GM12875 (cell line): ENCODE measurements at regions not wholly inside any gene's neighbourhood (a gene's known extent, or its start where the extent isn't known, plus 50 kb on each side); places are given as distances from the start of the nearest gene placed in this dataset.

ENCODE experiments used
- H3K4me3 ChIP-seq: one replicate; pipeline ENCODE4 v1.5.1; 2011; ENCODE audit warnings: low read depth, low read length, control low read depth
- TF ChIP-seq, protein P1 (sequence below): IDR thresholded peaks from 2 replicates; pipeline ENCODE4 v1.5.1; 2011; ENCODE audit warnings: low read depth, mild to moderate bottlenecking, control low read depth, inconsistent platforms, low read length, moderate library complexity, borderline replicate concordance; ENCODE audit not compliant: insufficient read depth

DNA sequence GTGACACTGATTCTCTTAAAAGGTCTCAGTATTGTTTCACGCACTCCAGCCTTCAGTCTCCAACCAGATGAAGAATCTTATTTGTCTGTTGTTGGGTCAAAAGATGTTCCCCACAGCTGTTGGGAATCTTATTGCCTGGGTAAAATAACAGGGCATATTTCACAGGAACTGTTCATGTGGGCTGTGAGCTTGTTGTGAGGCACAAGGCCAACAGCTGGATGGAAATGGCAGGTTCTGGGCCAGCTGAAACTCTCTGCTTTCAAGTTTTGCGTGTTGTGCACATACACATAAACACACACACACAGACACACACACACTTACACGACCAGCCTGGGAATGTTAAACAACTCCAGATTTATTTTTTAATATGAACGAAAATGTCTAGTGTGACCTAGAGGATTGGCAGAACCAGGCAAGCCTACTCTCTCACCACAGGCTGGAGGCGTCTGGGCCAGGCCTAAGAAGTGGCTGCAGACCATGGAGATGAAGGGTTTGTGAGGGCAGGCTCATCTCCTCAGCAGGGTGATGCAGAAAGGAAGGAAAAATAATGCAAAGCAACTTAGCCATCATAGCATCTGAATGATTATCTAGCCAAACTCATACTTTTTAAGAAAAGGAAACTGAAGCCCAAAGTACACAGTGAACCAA lies 357.0 kb downstream of the TTLL7 start:
- TF ChIP-seq, protein P1, sequence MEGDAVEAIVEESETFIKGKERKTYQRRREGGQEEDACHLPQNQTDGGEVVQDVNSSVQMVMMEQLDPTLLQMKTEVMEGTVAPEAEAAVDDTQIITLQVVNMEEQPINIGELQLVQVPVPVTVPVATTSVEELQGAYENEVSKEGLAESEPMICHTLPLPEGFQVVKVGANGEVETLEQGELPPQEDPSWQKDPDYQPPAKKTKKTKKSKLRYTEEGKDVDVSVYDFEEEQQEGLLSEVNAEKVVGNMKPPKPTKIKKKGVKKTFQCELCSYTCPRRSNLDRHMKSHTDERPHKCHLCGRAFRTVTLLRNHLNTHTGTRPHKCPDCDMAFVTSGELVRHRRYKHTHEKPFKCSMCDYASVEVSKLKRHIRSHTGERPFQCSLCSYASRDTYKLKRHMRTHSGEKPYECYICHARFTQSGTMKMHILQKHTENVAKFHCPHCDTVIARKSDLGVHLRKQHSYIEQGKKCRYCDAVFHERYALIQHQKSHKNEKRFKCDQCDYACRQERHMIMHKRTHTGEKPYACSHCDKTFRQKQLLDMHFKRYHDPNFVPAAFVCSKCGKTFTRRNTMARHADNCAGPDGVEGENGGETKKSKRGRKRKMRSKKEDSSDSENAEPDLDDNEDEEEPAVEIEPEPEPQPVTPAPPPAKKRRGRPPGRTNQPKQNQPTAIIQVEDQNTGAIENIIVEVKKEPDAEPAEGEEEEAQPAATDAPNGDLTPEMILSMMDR = no peak
- no peak overlapping the region for H3K4me3 ChIP-seq

DNA sequence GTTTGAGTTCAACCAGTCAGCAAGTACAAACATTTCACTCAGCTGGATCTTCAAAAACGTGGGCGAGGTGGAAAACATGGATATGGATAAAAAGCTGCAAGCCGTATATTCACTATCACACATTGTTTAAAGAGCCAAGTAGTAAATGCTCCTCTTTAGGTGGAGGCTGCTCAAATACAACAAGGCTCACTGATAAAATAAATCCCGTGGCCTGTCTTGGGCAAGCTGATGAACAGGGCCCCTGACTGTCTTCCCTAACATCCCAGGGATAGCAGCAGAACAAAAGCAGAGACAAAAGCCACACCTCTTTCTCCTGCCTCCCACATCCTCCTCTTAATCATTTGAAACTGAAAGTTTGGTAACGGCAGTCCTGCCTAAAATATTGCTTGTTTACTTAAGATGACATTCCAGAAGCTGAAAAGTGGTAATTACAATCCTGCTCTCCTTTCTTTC lies 357.7 kb downstream of the TTLL7 start:
- TF ChIP-seq, protein P1 = no peak
- H3K4me3 ChIP-seq = no peak overlapping the region

DNA sequence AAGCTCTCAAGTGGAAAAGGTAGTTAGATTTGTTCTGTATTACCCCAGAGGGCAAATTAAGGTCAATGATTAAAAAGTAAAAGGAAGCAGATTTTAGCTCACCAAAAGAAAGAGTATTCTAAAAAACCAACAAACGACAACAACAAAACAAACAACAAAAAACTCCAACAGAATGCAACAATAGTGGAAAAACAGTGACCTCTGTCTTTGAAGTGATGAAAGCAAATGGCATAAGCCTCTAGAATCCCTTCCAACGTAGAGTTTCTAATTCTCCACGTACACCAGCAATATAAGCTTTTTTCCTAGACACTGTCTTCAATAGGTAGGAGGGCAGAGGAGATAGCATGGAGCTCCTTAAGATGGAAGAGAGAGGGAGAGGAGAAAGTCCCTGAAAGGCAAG lies 359.1 kb downstream of the TTLL7 start:
- no peak overlapping the region for H3K4me3 ChIP-seq
- TF ChIP-seq, protein P1 = no peak

DNA sequence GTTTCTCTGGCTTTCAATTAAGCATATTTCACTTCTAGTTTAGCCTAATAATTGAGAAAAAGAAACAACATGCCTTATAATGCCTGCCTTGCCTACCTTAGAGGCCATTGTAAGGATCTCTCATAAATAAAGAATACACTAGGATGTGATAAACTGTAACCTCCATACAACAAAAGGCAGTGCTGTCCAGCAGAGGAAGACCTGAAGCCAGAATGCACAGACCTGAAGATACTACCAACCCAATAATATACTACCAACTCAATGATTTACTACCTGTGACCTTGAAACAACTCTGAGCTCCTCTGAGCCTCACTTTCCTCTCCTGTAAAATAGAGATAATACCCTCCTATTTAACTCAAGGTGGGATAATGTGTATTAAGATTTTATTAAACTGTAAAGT lies 361.3 kb downstream of the TTLL7 start:
- H3K4me3 ChIP-seq = no peak overlapping the region
- TF ChIP-seq, protein P1 = no peak

DNA sequence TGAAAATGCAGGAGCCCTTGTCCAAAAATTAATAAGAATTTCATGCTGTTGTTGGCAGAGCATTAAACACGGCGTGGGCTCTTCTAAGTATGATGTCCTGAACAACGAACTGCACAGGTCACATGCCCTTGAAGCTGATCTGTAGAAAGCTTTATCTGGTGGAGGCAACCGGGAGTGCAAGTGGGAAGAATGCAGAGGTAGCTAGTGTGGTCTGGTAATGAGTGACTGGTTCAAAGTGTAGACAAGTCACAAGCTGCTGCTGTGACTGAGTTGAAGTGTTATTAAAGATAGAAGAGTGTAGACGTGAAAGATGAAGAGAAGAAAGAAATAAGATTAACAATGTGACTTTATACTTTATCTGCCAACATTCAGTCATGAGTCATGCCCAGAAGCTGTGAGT lies 361.9 kb downstream of the TTLL7 start:
- TF ChIP-seq, protein P1 = no peak
- no peak overlapping the region for H3K4me3 ChIP-seq

DNA sequence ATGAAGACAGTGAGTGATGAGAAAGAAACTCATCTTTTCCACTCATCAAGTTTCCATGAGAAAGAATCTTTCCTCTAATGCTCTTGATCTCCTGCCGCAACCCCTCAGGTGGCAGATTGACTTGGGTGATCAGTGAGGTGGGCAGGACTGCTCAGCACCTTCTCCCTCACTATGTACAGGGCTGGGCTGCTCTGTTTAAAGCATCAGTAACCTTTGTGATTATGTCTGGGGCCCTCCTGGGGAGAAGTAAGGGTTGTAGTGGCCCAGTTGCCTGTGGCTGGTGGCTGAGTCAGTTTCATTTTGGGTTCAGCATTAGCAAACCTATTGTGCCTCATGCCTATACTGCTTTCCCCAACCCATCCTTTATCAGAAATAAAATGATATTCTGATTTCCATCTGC lies 366.0 kb downstream of the TTLL7 start:
- TF ChIP-seq, protein P1 = no peak
- H3K4me3 ChIP-seq = no peak overlapping the region

DNA sequence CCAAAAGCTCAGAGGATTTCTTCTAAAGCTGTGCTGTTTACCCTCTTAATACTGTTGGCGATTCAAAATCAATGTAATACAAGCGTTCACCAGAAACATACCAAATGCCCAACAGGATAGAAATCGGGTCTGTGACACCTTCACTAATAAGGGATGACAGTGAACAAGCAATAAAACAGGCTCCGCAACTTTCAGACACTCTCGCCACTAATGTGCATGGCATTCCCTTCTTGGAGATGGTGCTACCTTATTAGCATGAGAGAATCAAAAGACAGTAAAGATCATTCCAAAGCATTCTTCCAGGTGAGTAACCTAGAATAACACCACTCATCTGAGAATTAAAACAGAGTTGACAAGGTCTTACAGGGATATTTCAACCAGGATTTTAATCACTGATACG lies 367.1 kb downstream of the TTLL7 start:
- TF ChIP-seq, protein P1 = no peak
- H3K4me3 ChIP-seq = no peak overlapping the region
